ENCODE measurements at regions not wholly inside any gene's neighbourhood (a gene's known extent, or its start where the extent isn't known, plus 50 kb on each side); places are given as distances from the start of the nearest gene placed in this dataset.

- H2BK12ac ChIP-seq (ENCODE audit: low read length) = no peak overlapping the region
- H3K4me1 ChIP-seq (ENCODE audit: control insufficient read depth in 1 of 2, insufficient read depth in 2 of 2, low read length in 2 of 2) = no peaks in the 10 kb centered on the region
- no peak overlapping the region for H3K23ac ChIP-seq (ENCODE audit: low read length)
- DNase-seq = no peak
- no peak overlapping the region for H3K4me2 ChIP-seq (ENCODE audit: low read length)
- H2BK120ac ChIP-seq (ENCODE audit: insufficient read depth, low read length, poor library complexity) = no peak overlapping the region
- H3K4me3 ChIP-seq (ENCODE audit: low read depth, low read length) = no peak overlapping the region
- H2AK5ac ChIP-seq (ENCODE audit: low read length) = no peak overlapping the region
- H4K8ac ChIP-seq (ENCODE audit: low read depth, low read length) = no peak overlapping the region
- no peaks in the 10 kb centered on the region for H3K36me3 ChIP-seq (ENCODE audit: control insufficient read depth in 1 of 2, insufficient read depth in 2 of 2, low read length in 2 of 2)
- H4K91ac ChIP-seq (ENCODE audit: low read depth, low read length) = no peak overlapping the region
- no peak overlapping the region for H3K27ac ChIP-seq (ENCODE audit: low read depth, low read length)
- no peak overlapping the region for H3K9ac ChIP-seq (ENCODE audit: low read length)
- H3K79me1 ChIP-seq (ENCODE audit: low read length) = no peaks in the 10 kb centered on the region
- no CpG with 5 or more reads among the region's 4 CpGs for WGBS (ENCODE audit: extremely low coverage, insufficient coverage, insufficient read length)
- H3K27me3 ChIP-seq (ENCODE audit: insufficient read depth, low read length) = no peaks in the 10 kb centered on the region
- H2AFZ ChIP-seq (ENCODE audit: insufficient read depth, low read length, poor library complexity) = no peak overlapping the region
- no peaks in the 10 kb centered on the region for H3K9me3 ChIP-seq (ENCODE audit: insufficient read depth, low read depth, low read length)
- no peak overlapping the region for H4K12ac ChIP-seq (ENCODE audit: low read depth, low read length)
- H2BK5ac ChIP-seq (ENCODE audit: low read depth, low read length, poor library complexity) = no peak overlapping the region
- H3K79me2 ChIP-seq (ENCODE audit: control insufficient read depth, insufficient read depth, low read length, poor library complexity) = no peaks in the 10 kb centered on the region
- no peak overlapping the region for H3K4ac ChIP-seq (ENCODE audit: low read depth, low read length)
- H3K14ac ChIP-seq (ENCODE audit: low read length) = no peak overlapping the region
- H3K18ac ChIP-seq (ENCODE audit: low read length) = no peak overlapping the region
These were observed 197.4 kb downstream of the SH3BP4 start for GRCh38 chr2:235149240-235149659.

- no peak overlapping the region for H3K27ac ChIP-seq (ENCODE audit: low read depth, low read length)
- no peak overlapping the region for H4K12ac ChIP-seq (ENCODE audit: low read depth, low read length)
- H3K36me3 ChIP-seq (ENCODE audit: control insufficient read depth in 1 of 2, insufficient read depth in 2 of 2, low read length in 2 of 2) = no peaks in the 10 kb centered on the region
- no peaks in the 10 kb centered on the region for H3K79me2 ChIP-seq (ENCODE audit: control insufficient read depth, insufficient read depth, low read length, poor library complexity)
- H2AK5ac ChIP-seq (ENCODE audit: low read length) = no peak overlapping the region
- no peak overlapping the region for H2BK5ac ChIP-seq (ENCODE audit: low read depth, low read length, poor library complexity)
- no peak overlapping the region for H2AFZ ChIP-seq (ENCODE audit: insufficient read depth, low read length, poor library complexity)
- H3K79me1 ChIP-seq (ENCODE audit: low read length) = no peaks in the 10 kb centered on the region
- no peak overlapping the region for H2BK12ac ChIP-seq (ENCODE audit: low read length)
- H3K9me3 ChIP-seq (ENCODE audit: insufficient read depth, low read depth, low read length) = no peaks in the 10 kb centered on the region
- H3K4ac ChIP-seq (ENCODE audit: low read depth, low read length) = no peak overlapping the region
- no peak overlapping the region for H4K8ac ChIP-seq (ENCODE audit: low read depth, low read length)
- H3K23ac ChIP-seq (ENCODE audit: low read length) = no peak overlapping the region
- H3K14ac ChIP-seq (ENCODE audit: low read length) = no peak overlapping the region
- H3K27me3 ChIP-seq (ENCODE audit: insufficient read depth, low read length) = no peaks in the 10 kb centered on the region
- no CpG with 5 or more reads among the region's 1 CpG for WGBS (ENCODE audit: extremely low coverage, insufficient coverage, insufficient read length)
- no peak overlapping the region for H3K4me3 ChIP-seq (ENCODE audit: low read depth, low read length)
- no peak overlapping the region for H3K18ac ChIP-seq (ENCODE audit: low read length)
- H3K9ac ChIP-seq (ENCODE audit: low read length) = no peak overlapping the region
- no peak overlapping the region for H2BK120ac ChIP-seq (ENCODE audit: insufficient read depth, low read length, poor library complexity)
- no peaks in the 10 kb centered on the region for H3K4me1 ChIP-seq (ENCODE audit: control insufficient read depth in 1 of 2, insufficient read depth in 2 of 2, low read length in 2 of 2)
- no peak for DNase-seq
- H3K4me2 ChIP-seq (ENCODE audit: low read length) = no peak overlapping the region
- no peak overlapping the region for H4K91ac ChIP-seq (ENCODE audit: low read depth, low read length)
These were observed 197.9 kb downstream of the SH3BP4 start for GRCh38 chr2:235149736-235150135.

- H3K4me1 ChIP-seq (ENCODE audit: control insufficient read depth in 1 of 2, insufficient read depth in 2 of 2, low read length in 2 of 2) = no peaks in the 10 kb centered on the region
- no peak overlapping the region for H3K18ac ChIP-seq (ENCODE audit: low read length)
- no peak overlapping the region for H4K91ac ChIP-seq (ENCODE audit: low read depth, low read length)
- H2AK5ac ChIP-seq (ENCODE audit: low read length) = no peak overlapping the region
- H3K4me3 ChIP-seq (ENCODE audit: low read depth, low read length) = no peak overlapping the region
- H4K8ac ChIP-seq (ENCODE audit: low read depth, low read length) = no peak overlapping the region
- H3K36me3 ChIP-seq (ENCODE audit: control insufficient read depth in 1 of 2, insufficient read depth in 2 of 2, low read length in 2 of 2) = no peaks in the 10 kb centered on the region
- H2BK120ac ChIP-seq (ENCODE audit: insufficient read depth, low read length, poor library complexity) = no peak overlapping the region
- no CpG with 5 or more reads among the region's 2 CpGs for WGBS (ENCODE audit: extremely low coverage, insufficient coverage, insufficient read length)
- H3K23ac ChIP-seq (ENCODE audit: low read length) = no peak overlapping the region
- no peaks in the 10 kb centered on the region for H3K79me1 ChIP-seq (ENCODE audit: low read length)
- H2AFZ ChIP-seq (ENCODE audit: insufficient read depth, low read length, poor library complexity) = no peak overlapping the region
- H2BK5ac ChIP-seq (ENCODE audit: low read depth, low read length, poor library complexity) = no peak overlapping the region
- H3K9ac ChIP-seq (ENCODE audit: low read length) = no peak overlapping the region
- H3K4ac ChIP-seq (ENCODE audit: low read depth, low read length) = no peak overlapping the region
- no peaks in the 10 kb centered on the region for H3K79me2 ChIP-seq (ENCODE audit: control insufficient read depth, insufficient read depth, low read length, poor library complexity)
- H3K14ac ChIP-seq (ENCODE audit: low read length) = no peak overlapping the region
- H3K27me3 ChIP-seq (ENCODE audit: insufficient read depth, low read length) = no peaks in the 10 kb centered on the region
- no peaks in the 10 kb centered on the region for H3K9me3 ChIP-seq (ENCODE audit: insufficient read depth, low read depth, low read length)
- no peak overlapping the region for H4K12ac ChIP-seq (ENCODE audit: low read depth, low read length)
- DNase-seq = no peak
- no peak overlapping the region for H2BK12ac ChIP-seq (ENCODE audit: low read length)
- no peak overlapping the region for H3K27ac ChIP-seq (ENCODE audit: low read depth, low read length)
- no peak overlapping the region for H3K4me2 ChIP-seq (ENCODE audit: low read length)
These were observed 199.3 kb downstream of the SH3BP4 start for GRCh38 chr2:235151152-235151551.

- H3K27me3 ChIP-seq (ENCODE audit: insufficient read depth, low read length) = no peaks in the 10 kb centered on the region
- WGBS (ENCODE audit: extremely low coverage, insufficient coverage, insufficient read length) = no CpG with 5 or more reads among the region's 5 CpGs
- H2BK5ac ChIP-seq (ENCODE audit: low read depth, low read length, poor library complexity) = no peak overlapping the region
- no peak overlapping the region for H3K4me3 ChIP-seq (ENCODE audit: low read depth, low read length)
- no peaks in the 10 kb centered on the region for H3K4me1 ChIP-seq (ENCODE audit: control insufficient read depth in 1 of 2, insufficient read depth in 2 of 2, low read length in 2 of 2)
- H2AFZ ChIP-seq (ENCODE audit: insufficient read depth, low read length, poor library complexity) = no peak overlapping the region
- H3K9me3 ChIP-seq (ENCODE audit: insufficient read depth, low read depth, low read length) = no peaks in the 10 kb centered on the region
- H3K9ac ChIP-seq (ENCODE audit: low read length) = no peak overlapping the region
- no peak for DNase-seq
- no peak overlapping the region for H3K23ac ChIP-seq (ENCODE audit: low read length)
- H3K4ac ChIP-seq (ENCODE audit: low read depth, low read length) = no peak overlapping the region
- no peak overlapping the region for H2BK120ac ChIP-seq (ENCODE audit: insufficient read depth, low read length, poor library complexity)
- H4K12ac ChIP-seq (ENCODE audit: low read depth, low read length) = no peak overlapping the region
- no peak overlapping the region for H2BK12ac ChIP-seq (ENCODE audit: low read length)
- no peaks in the 10 kb centered on the region for H3K79me1 ChIP-seq (ENCODE audit: low read length)
- no peak overlapping the region for H3K18ac ChIP-seq (ENCODE audit: low read length)
- no peak overlapping the region for H4K91ac ChIP-seq (ENCODE audit: low read depth, low read length)
- H3K4me2 ChIP-seq (ENCODE audit: low read length) = no peak overlapping the region
- no peak overlapping the region for H3K14ac ChIP-seq (ENCODE audit: low read length)
- H4K8ac ChIP-seq (ENCODE audit: low read depth, low read length) = no peak overlapping the region
- no peak overlapping the region for H2AK5ac ChIP-seq (ENCODE audit: low read length)
- no peaks in the 10 kb centered on the region for H3K36me3 ChIP-seq (ENCODE audit: control insufficient read depth in 1 of 2, insufficient read depth in 2 of 2, low read length in 2 of 2)
- H3K27ac ChIP-seq (ENCODE audit: low read depth, low read length) = no peak overlapping the region
- no peaks in the 10 kb centered on the region for H3K79me2 ChIP-seq (ENCODE audit: control insufficient read depth, insufficient read depth, low read length, poor library complexity)
These were observed 203.3 kb downstream of the SH3BP4 start for GRCh38 chr2:235155163-235155562.

All from trophoblast cell (in vitro differentiated cells and primary cell).